ENCODE measurements at regions not wholly inside any gene's neighbourhood (a gene's known extent, or its start where the extent isn't known, plus 50 kb on each side); places are given as distances from the start of the nearest gene placed in this dataset.

- ChIA-PET RAD21 (ENCODE audit: unreplicated experiment) (interaction anchor here (1.6 kb wide), 1 partner anchor 20 kb away, joined by 3 read pairs; no protein-coding TSS in a partner anchor), CTCF (interaction anchor here (0.8 to 1.3 kb wide), 2 partner anchors 21 to 22 kb away, joined by 3 to 4 read pairs; no protein-coding TSS in a partner anchor), POLR2A (interaction anchor here (0.5 kb wide), 1 partner anchor 1517 kb away, joined by 3 read pairs; no protein-coding TSS in a partner anchor), SMC1A (ENCODE audit: uncharacterized antibody, unreplicated experiment) (interaction anchor here (1.0 to 1.4 kb wide), 4 partner anchors 10 to 138 kb away, joined by 3 to 4 read pairs (median 3); no protein-coding TSS in a partner anchor)
- DNase-seq (ENCODE audit: low read depth, low spot score): no peak
- Histone ChIP-seq H3K9me3 (replicated peaks; ENCODE audit: control insufficient read depth, insufficient read depth, low read length) (no peaks in the 10 kb centered on the region), H3K4me1 (ENCODE audit: control insufficient read depth, insufficient read depth, low read length) (peaks cover 23% of the 10 kb centered on the region), H3K79me2 (ENCODE audit: control insufficient read depth, insufficient read depth, low read length) (no peaks in the 10 kb centered on the region), H3K36me3 (ENCODE audit: control insufficient read depth in 2 of 2, insufficient read depth in 2 of 2, low read length in 1 of 2) (no peaks in the 10 kb centered on the region), H3K27me3 (replicated peaks in 1 of 2; ENCODE audit: control insufficient read depth in 2 of 2, insufficient read depth in 2 of 2, low read length in 1 of 2) (no peaks in the 10 kb centered on the region), H2AFZ (ENCODE audit: control insufficient read depth, low read depth, low read length) (no peak overlapping the region), H3K4me3 (no peak overlapping the region), H4K20me1 (ENCODE audit: control insufficient read depth, insufficient read depth) (no peaks in the 10 kb centered on the region), H3K4me2 (ENCODE audit: control insufficient read depth, insufficient read depth) (peak overlapping the region; percentile 13; the same call in 1 of the 2 replicates), H3K27ac (ENCODE audit: control insufficient read depth, insufficient read depth) (peak overlapping the region; percentile 23), H3K9ac (ENCODE audit: control insufficient read depth, insufficient read depth, low read length) (no peak overlapping the region)
- FAIRE-seq: no peak
- intact Hi-C loops (cut with micrococcal nuclease; ENCODE audit: unreplicated experiment): loop anchor here (10.0 kb wide), 1 partner anchor 359 kb away; no protein-coding TSS in a partner anchor
- ATAC-seq: no peak
- TF ChIP-seq ZNF384 (IDR thresholded peaks at IDR 0.05; ENCODE audit: borderline replicate concordance, low read depth, low read length): no peak
- TF ChIP-seq MYC (IDR thresholded peaks at IDR 0.05; ENCODE audit: insufficient read depth, insufficient read length, insufficient replicate concordance, low read length, severe bottlenecking): no peak
- peak; percentile 35; the same call in 1 of the 2 replicates for TF ChIP-seq RAD21 (IDR thresholded peaks at IDR 0.05; ENCODE audit: insufficient read depth, low read depth, low read length)
- no peak for TF ChIP-seq MTA2 (IDR thresholded peaks at IDR 0.05; ENCODE audit: low read depth)
- no peak for TF ChIP-seq E2F8 (IDR thresholded peaks at IDR 0.05; ENCODE audit: low read depth, partially characterized antibody)
- no TSS peak for BruUV-seq (replicated peaks)
- 3% methylated on average over 2 of the region's 2 CpGs for WGBS (ENCODE audit: insufficient coverage, insufficient replicate concordance, low lambda C conversion rate, missing lambda C conversion rate)
- in situ Hi-C loops (cut with MboI): loop anchor here (5.0 kb wide), 1 partner anchor 137 kb away; no protein-coding TSS in a partner anchor
Measured at GRCh38 chr2:217085543-217085942, 225.7 kb upstream of the TNP1 start.

All from GM12878 (cell line).